Body of pancreas (tissue), 4 donors: ENCODE measurements at regions not wholly inside any gene's neighbourhood (a gene's known extent, or its start where the extent isn't known, plus 50 kb on each side); places are given as distances from the start of the nearest gene placed in this dataset.

Experiments used
- CTCF ChIP-seq, 7 experiments: fragments of 450-650 bp in 4 of 7; fragments of 200-600 bp in 3 of 7; sonication (generic) in 3 of 7; IDR thresholded peaks; one replicate each; pipeline ENCODE4 v1.5.1; 2016 to 2019; ENCODE audit warnings: antibody characterized with exemption in 7 of 7
- POLR2A ChIP-seq, 3 donors: fragments of 450-650 bp; IDR thresholded peaks; one replicate each; pipeline ENCODE4 v1.6.1; 2016; ENCODE audit warnings: antibody characterized with exemption in 3 of 3, mild to moderate bottlenecking in 2 of 3

- no peak for TF ChIP-seq CTCF (IDR thresholded peaks at IDR 0.05)
- no peak for TF ChIP-seq POLR2A (IDR thresholded peaks at IDR 0.05)
Measured at GRCh38 chr13:44040818-44041100, 161.1 kb downstream of the LACC1 start.
